ENCODE measurements at regions not wholly inside any gene's neighbourhood (a gene's known extent, or its start where the extent isn't known, plus 50 kb on each side); places are given as distances from the start of the nearest gene placed in this dataset.

DNA sequence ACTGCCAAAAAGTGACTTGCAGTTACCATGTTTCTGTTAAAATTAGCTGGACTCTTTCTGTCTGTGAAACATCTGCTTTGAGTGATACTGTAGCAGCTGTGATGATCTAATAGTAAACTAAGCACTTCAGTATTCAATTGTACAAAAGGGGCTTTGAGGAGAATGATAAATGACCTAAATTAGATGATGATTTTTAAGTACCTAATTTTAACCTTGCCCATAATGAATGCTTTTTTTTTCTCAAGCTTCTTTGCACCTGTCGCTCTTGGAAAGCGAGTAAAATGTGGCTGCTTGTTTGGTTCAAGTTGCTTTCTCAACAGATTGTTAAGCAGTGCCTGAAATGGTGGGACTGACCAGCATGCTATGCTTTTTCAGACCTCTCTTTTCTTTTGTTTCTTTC is 752.3 kb downstream of the EPHA3 start:
- H3K36me3 ChIP-seq (ENCODE audit: insufficient read depth, low read length) = no peaks in the 10 kb centered on the region
- no peaks in the 10 kb centered on the region for H3K79me2 ChIP-seq (ENCODE audit: insufficient read depth, low read length)
- TF ChIP-seq, protein P1, sequence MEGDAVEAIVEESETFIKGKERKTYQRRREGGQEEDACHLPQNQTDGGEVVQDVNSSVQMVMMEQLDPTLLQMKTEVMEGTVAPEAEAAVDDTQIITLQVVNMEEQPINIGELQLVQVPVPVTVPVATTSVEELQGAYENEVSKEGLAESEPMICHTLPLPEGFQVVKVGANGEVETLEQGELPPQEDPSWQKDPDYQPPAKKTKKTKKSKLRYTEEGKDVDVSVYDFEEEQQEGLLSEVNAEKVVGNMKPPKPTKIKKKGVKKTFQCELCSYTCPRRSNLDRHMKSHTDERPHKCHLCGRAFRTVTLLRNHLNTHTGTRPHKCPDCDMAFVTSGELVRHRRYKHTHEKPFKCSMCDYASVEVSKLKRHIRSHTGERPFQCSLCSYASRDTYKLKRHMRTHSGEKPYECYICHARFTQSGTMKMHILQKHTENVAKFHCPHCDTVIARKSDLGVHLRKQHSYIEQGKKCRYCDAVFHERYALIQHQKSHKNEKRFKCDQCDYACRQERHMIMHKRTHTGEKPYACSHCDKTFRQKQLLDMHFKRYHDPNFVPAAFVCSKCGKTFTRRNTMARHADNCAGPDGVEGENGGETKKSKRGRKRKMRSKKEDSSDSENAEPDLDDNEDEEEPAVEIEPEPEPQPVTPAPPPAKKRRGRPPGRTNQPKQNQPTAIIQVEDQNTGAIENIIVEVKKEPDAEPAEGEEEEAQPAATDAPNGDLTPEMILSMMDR (IDR thresholded peaks at IDR 0.05; ENCODE audit: extremely low read depth, low read depth, low read length) = no peak
- no peaks in the 10 kb centered on the region for H3K27me3 ChIP-seq (ENCODE audit: insufficient read depth, low read length)
- no peaks in the 10 kb centered on the region for H3K4me1 ChIP-seq (ENCODE audit: insufficient read depth, low read length)
- no peak overlapping the region for H3K4me3 ChIP-seq (ENCODE audit: insufficient read depth, low read length)
- DNase-seq (ENCODE audit: insufficient read length, low spot score, missing footprints) = no peak
- no peak overlapping the region for H3K4me2 ChIP-seq (ENCODE audit: insufficient read depth, low read length)
- no peak overlapping the region for H3K27ac ChIP-seq (ENCODE audit: low read depth, low read length)
- no peaks in the 10 kb centered on the region for H3K9me3 ChIP-seq (ENCODE audit: low read depth, low read length)
- H4K20me1 ChIP-seq (ENCODE audit: insufficient read depth, low read length) = no peaks in the 10 kb centered on the region
- H2AFZ ChIP-seq (ENCODE audit: low read length) = no peak overlapping the region

DNA sequence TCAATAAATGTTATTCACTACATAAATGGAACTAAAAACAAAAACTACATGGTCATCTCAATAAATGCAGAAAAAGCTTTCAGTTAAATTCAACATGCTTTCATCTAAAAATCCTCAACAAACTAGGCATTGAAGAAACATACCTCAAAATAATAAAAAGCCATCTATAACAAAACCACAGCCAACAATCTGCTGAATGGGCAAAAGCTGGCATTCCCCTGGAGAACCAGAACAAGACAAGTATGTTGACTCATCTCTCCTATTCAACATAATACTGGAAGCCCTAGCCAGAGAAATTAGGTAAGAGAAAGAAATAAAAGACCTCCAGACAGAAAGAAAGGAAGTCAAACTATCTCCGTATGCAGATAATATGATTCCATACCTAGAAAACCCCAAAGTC is 759.9 kb downstream of the EPHA3 start:
- Histone ChIP-seq H3K4me2 (ENCODE audit: insufficient read depth, low read length) (no peak overlapping the region), H3K27me3 (ENCODE audit: insufficient read depth, low read length) (no peaks in the 10 kb centered on the region), H3K9me3 (ENCODE audit: low read depth, low read length) (no peaks in the 10 kb centered on the region), H2AFZ (ENCODE audit: low read length) (no peak overlapping the region), H3K4me3 (ENCODE audit: insufficient read depth, low read length) (no peak overlapping the region), H3K79me2 (ENCODE audit: insufficient read depth, low read length) (no peaks in the 10 kb centered on the region), H3K36me3 (ENCODE audit: insufficient read depth, low read length) (no peaks in the 10 kb centered on the region), H3K27ac (ENCODE audit: low read depth, low read length) (no peak overlapping the region), H3K4me1 (ENCODE audit: insufficient read depth, low read length) (no peaks in the 10 kb centered on the region), H4K20me1 (ENCODE audit: insufficient read depth, low read length) (no peaks in the 10 kb centered on the region)
- TF ChIP-seq, protein P1 (IDR thresholded peaks at IDR 0.05; ENCODE audit: extremely low read depth, low read depth, low read length) = no peak
- no peak for DNase-seq (ENCODE audit: insufficient read length, low spot score, missing footprints)

DNA sequence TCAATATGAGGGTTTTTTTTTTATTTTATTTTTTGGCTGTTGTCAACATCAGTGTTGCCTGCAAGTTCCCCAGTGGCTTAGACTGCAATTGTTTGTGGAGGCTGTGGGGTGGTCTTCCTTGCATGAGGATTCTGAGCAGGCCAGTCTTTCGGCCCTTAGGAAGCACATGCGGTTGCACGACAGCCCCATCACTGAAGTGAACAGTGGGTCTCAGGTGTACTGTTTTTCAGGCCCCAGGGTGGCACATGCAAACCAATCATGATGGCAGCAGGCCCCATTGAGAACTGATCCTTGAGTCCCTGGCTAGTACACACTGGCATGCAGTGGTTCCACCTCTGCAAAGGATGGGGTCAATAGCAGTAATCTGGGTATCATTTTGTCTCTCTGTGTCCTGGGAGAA is 768.7 kb downstream of the EPHA3 start:
- no peak overlapping the region for H3K27ac ChIP-seq (ENCODE audit: low read depth, low read length)
- H3K9me3 ChIP-seq (ENCODE audit: low read depth, low read length) = no peaks in the 10 kb centered on the region
- H3K4me3 ChIP-seq (ENCODE audit: insufficient read depth, low read length) = no peak overlapping the region
- H3K4me2 ChIP-seq (ENCODE audit: insufficient read depth, low read length) = no peak overlapping the region
- no peaks in the 10 kb centered on the region for H3K79me2 ChIP-seq (ENCODE audit: insufficient read depth, low read length)
- H3K36me3 ChIP-seq (ENCODE audit: insufficient read depth, low read length) = no peaks in the 10 kb centered on the region
- TF ChIP-seq, protein P1 (IDR thresholded peaks at IDR 0.05; ENCODE audit: extremely low read depth, low read depth, low read length) = no peak
- H3K27me3 ChIP-seq (ENCODE audit: insufficient read depth, low read length) = no peaks in the 10 kb centered on the region
- no peak overlapping the region for H2AFZ ChIP-seq (ENCODE audit: low read length)
- H4K20me1 ChIP-seq (ENCODE audit: insufficient read depth, low read length) = no peaks in the 10 kb centered on the region
- no peaks in the 10 kb centered on the region for H3K4me1 ChIP-seq (ENCODE audit: insufficient read depth, low read length)
- no peak for DNase-seq (ENCODE audit: insufficient read length, low spot score, missing footprints)

DNA sequence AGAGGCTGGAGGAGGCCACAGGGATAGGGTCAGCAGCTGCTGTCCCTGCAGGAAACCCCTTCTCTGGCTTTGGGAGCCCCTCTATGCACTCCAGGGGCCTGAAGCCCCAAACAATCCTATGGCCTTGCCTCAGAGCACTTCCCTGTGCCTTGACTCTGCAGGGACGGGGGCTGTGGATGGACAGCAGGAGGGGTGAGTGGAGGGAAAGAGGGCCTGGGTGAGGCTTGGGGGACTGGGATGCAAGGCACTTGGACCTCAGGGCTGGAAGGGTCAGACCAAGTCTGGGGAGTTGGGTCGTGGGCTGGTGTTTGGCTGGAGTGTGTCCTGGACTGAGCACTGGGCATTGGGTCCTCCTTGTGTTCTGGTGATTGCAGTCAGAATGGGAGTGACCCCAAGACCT is 769.8 kb downstream of the EPHA3 start:
- no peaks in the 10 kb centered on the region for H3K36me3 ChIP-seq (ENCODE audit: insufficient read depth, low read length)
- H3K79me2 ChIP-seq (ENCODE audit: insufficient read depth, low read length) = no peaks in the 10 kb centered on the region
- no peak overlapping the region for H3K4me3 ChIP-seq (ENCODE audit: insufficient read depth, low read length)
- TF ChIP-seq, protein P1 (IDR thresholded peaks at IDR 0.05; ENCODE audit: extremely low read depth, low read depth, low read length) = no peak
- H2AFZ ChIP-seq (ENCODE audit: low read length) = no peak overlapping the region
- DNase-seq (ENCODE audit: insufficient read length, low spot score, missing footprints) = no peak
- H3K27me3 ChIP-seq (ENCODE audit: insufficient read depth, low read length) = no peaks in the 10 kb centered on the region
- no peak overlapping the region for H3K4me2 ChIP-seq (ENCODE audit: insufficient read depth, low read length)
- no peak overlapping the region for H3K27ac ChIP-seq (ENCODE audit: low read depth, low read length)
- no peaks in the 10 kb centered on the region for H3K4me1 ChIP-seq (ENCODE audit: insufficient read depth, low read length)
- no peaks in the 10 kb centered on the region for H3K9me3 ChIP-seq (ENCODE audit: low read depth, low read length)
- H4K20me1 ChIP-seq (ENCODE audit: insufficient read depth, low read length) = no peaks in the 10 kb centered on the region

All from osteoblast (primary cell).